Parathyroid adenoma (tissue), 2 donors: ENCODE measurements at regions not wholly inside any gene's neighbourhood (a gene's known extent, or its start where the extent isn't known, plus 50 kb on each side); places are given as distances from the start of the nearest gene placed in this dataset.
A peak's percentile ranks its signal among the peaks of the same experiment; 100 is the strongest.

ENCODE experiments used
- H2AFZ ChIP-seq: fragments of 300-600 bp; sonication (generic); one replicate; pipeline ENCODE4 v1.7.0; 2017; ENCODE audit warnings: antibody characterized with exemption, mild to moderate bottlenecking
- H3K27ac ChIP-seq: fragments of 300-600 bp; sonication (generic); one replicate; pipeline ENCODE4 v1.7.0; 2017
- H3K27me3 ChIP-seq: fragments of 300-600 bp; sonication (generic); one replicate; pipeline ENCODE4 v1.7.0; 2017; ENCODE audit warnings: low read length; ENCODE audit not compliant: control insufficient read depth, insufficient read depth
- H3K36me3 ChIP-seq: fragments of 300-600 bp; sonication (generic); one replicate; pipeline ENCODE4 v1.7.0; 2017; ENCODE audit warnings: low read length; ENCODE audit not compliant: control insufficient read depth, insufficient read depth
- H3K4me1 ChIP-seq: fragments of 300-600 bp; sonication (generic); one replicate; pipeline ENCODE4 v1.7.0; 2017; ENCODE audit warnings: control low read depth
- H3K4me2 ChIP-seq: fragments of 300-600 bp; sonication (generic); one replicate; pipeline ENCODE4 v1.7.0; 2017; ENCODE audit warnings: low read length
- H3K4me3 ChIP-seq: fragments of 300-600 bp; sonication (generic); one replicate; pipeline ENCODE4 v1.7.0; 2017; ENCODE audit warnings: low read depth, low read length
- H3K79me2 ChIP-seq: fragments of 300-600 bp; sonication (generic); one replicate; pipeline ENCODE4 v1.7.0; 2017; ENCODE audit warnings: control low read depth
- H3K9ac ChIP-seq: fragments of 300-600 bp; sonication (generic); one replicate; pipeline ENCODE4 v1.7.0; 2017; ENCODE audit warnings: mild to moderate bottlenecking
- H3K9me3 ChIP-seq: fragments of 300-600 bp; sonication (generic); one replicate; pipeline ENCODE4 v1.7.0; 2017; ENCODE audit warnings: low read length; ENCODE audit not compliant: control insufficient read depth
- TF ChIP-seq, protein P1 (sequence below): fragments of 300-600 bp; sonication (generic); IDR thresholded peaks from one replicate; pipeline ENCODE4 v1.7.0; 2017; ENCODE audit warnings: antibody characterized with exemption, mild to moderate bottlenecking
- donor health status: primary hyperparathyroidism.

DNA sequence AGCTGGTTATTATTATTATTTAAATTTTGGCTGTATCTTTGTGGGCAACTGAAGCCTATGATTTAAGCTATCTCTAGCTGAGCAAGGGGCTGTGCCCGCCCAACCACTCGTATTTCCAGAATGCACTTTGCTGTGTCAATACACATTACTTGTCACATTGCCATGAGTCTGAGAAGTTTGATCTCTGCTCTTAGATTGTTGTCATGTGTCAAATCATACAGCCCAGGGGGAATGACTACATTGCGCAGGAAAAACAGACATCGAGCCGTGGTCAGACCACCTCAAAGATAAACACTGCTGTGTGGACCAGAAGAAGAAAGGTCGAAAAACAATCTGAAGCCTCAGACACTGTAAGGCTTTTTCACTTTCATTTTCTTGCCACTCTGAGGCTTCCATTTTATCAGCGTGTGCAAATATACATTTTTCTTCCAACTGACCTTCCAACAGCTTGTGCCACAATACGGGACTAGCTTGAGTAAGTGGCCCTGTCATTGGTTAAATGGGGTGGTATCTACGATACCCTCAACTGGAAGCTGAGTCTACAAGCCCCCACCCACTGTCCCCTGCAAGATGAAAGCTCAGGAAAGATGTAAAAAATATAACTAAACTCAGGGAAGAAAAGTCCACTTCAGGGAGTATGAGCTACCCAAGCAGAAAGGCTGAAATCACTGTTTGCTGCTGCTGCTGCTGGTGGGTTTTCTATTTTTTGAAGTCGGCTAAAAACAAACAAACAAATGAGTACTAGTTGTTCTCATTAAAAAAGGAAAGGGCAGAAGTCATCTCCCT lies 603.0 kb downstream of the BNC2 start:
- Histone ChIP-seq H3K4me1 (no peaks in the 10 kb centered on the region), H3K27me3 (no peaks in the 10 kb centered on the region), H3K4me2 (no peak overlapping the region), H3K4me3 (no peak overlapping the region), H3K79me2 (no peaks in the 10 kb centered on the region), H3K36me3 (no peaks in the 10 kb centered on the region), H3K27ac (no peak overlapping the region), H3K9me3 (no peaks in the 10 kb centered on the region), H3K9ac (no peak overlapping the region), H2AFZ (peak overlapping the region; percentile 42)
- TF ChIP-seq, protein P1, sequence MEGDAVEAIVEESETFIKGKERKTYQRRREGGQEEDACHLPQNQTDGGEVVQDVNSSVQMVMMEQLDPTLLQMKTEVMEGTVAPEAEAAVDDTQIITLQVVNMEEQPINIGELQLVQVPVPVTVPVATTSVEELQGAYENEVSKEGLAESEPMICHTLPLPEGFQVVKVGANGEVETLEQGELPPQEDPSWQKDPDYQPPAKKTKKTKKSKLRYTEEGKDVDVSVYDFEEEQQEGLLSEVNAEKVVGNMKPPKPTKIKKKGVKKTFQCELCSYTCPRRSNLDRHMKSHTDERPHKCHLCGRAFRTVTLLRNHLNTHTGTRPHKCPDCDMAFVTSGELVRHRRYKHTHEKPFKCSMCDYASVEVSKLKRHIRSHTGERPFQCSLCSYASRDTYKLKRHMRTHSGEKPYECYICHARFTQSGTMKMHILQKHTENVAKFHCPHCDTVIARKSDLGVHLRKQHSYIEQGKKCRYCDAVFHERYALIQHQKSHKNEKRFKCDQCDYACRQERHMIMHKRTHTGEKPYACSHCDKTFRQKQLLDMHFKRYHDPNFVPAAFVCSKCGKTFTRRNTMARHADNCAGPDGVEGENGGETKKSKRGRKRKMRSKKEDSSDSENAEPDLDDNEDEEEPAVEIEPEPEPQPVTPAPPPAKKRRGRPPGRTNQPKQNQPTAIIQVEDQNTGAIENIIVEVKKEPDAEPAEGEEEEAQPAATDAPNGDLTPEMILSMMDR: no peak

DNA sequence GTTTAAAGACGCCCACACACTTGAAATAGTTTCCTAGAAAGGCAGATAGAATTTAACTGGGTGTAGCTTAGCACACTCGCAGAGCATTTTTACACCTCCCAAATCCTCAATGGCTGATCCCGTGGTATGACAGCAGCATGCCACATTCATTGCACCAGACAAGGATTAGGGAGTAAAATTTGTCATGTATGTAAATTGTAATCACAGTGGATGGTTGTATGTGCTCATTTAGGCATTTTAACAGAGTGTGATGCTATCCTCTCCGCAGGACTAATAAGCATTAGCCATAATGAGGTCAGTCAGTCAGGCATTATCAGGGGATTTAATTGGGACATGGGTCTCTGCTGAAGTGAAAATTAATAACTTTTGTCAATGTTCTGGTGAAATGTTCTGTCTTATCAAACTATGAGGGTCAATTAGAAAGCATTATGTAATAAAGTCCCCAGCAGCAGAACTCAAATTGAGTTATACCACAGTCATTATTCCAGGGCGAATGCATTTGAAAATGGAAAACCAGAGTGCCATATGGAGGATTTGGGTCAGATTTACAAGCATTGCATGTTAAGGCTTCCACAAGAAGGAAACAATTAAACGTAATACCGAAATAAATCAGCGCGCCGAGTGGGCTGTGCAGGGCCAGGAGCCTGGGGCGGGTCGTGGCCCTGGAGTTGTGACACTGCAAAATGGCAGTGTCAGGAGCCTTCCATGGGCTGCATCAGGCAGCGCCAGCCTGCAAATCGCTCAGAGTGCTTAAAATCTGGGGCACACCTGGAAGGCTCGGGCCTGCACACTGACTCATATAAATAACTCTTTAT lies 602.2 kb downstream of the BNC2 start:
- H3K27ac ChIP-seq: no peak overlapping the region
- TF ChIP-seq, protein P1: no peak
- H3K36me3 ChIP-seq: no peaks in the 10 kb centered on the region
- H3K79me2 ChIP-seq: no peaks in the 10 kb centered on the region
- H3K4me3 ChIP-seq: no peak overlapping the region
- H3K27me3 ChIP-seq: no peaks in the 10 kb centered on the region
- H2AFZ ChIP-seq: peak overlapping the region; percentile 42
- H3K4me1 ChIP-seq: no peaks in the 10 kb centered on the region
- H3K4me2 ChIP-seq: no peak overlapping the region
- H3K9ac ChIP-seq: no peak overlapping the region
- H3K9me3 ChIP-seq: no peaks in the 10 kb centered on the region

DNA sequence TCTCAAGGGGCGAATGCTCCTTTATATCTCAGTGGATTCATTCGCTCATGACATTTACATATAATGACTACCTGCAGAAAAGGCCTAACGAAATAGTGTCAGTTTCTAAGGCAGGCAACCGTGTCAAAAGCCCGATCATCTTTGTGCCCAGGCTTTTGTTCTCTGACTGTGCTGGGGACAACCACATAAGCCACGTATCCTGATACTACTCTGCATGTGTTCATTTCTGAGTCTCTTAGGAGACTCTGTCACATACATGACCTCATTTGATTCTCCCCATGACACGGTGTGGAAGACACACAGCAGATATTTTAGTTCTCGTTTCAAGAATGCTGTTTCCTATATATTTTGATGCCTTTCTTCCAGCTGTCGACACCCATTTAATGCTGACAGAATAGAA lies 598.5 kb downstream of the BNC2 start:
- TF ChIP-seq, protein P1: no peak
- no peak overlapping the region for H3K4me3 ChIP-seq
- no peak overlapping the region for H2AFZ ChIP-seq
- no peaks in the 10 kb centered on the region for H3K79me2 ChIP-seq
- H3K27me3 ChIP-seq: no peaks in the 10 kb centered on the region
- no peak overlapping the region for H3K9ac ChIP-seq
- H3K27ac ChIP-seq: no peak overlapping the region
- no peaks in the 10 kb centered on the region for H3K36me3 ChIP-seq
- no peaks in the 10 kb centered on the region for H3K9me3 ChIP-seq
- no peaks in the 10 kb centered on the region for H3K4me1 ChIP-seq
- H3K4me2 ChIP-seq: no peak overlapping the region

DNA sequence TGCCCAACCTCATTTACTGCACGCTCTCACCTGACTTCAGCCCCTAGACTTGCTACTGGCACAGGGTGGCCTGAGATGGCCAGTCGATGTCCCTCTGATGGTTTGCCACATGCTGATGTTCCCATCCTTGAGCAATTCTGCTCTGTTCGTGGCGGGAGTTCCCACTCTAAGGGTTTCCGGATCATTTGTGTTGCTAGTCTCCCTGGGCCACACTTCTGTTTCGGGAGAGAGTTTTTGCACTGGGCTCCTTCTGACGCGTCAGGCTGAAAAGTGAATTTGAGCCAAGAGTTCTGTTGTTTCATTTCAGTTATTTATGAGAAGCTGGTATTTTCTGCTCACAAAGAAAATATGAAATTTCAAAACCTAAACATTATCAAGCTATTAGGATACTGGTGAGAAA lies 597.7 kb downstream of the BNC2 start:
- Histone ChIP-seq H2AFZ (no peak overlapping the region), H3K4me2 (no peak overlapping the region), H3K27ac (no peak overlapping the region), H3K4me1 (no peaks in the 10 kb centered on the region), H3K9ac (no peak overlapping the region), H3K36me3 (no peaks in the 10 kb centered on the region), H3K4me3 (no peak overlapping the region), H3K27me3 (no peaks in the 10 kb centered on the region), H3K9me3 (no peaks in the 10 kb centered on the region), H3K79me2 (no peaks in the 10 kb centered on the region)
- TF ChIP-seq, protein P1: no peak
